Tibial artery (tissue), 4 donors: ENCODE measurements at regions not wholly inside any gene's neighbourhood (a gene's known extent, or its start where the extent isn't known, plus 50 kb on each side); places are given as distances from the start of the nearest gene placed in this dataset.

ENCODE experiments used
- DNase-seq, 2 donors: peaks; one replicate each; pipeline ENCODE4 v3.0.0-alpha.2; 2019
- H3K27ac ChIP-seq, 2 donors: fragments of 200-600 bp; sonication (generic) in 1 of 2; 1 replicate in 1 of 2; 2 replicates in 1 of 2; pipeline ENCODE4 v1.5.1; 2018 to 2019; ENCODE audit warnings: mild to moderate bottlenecking in 1 of 2
- H3K27me3 ChIP-seq, 2 donors: fragments of 200-600 bp; sonication (generic) in 1 of 2; one replicate each; pipeline versions ENCODE4 v1.5.1 to v1.6.0; 2016 to 2019
- H3K36me3 ChIP-seq, 3 donors: fragments of 200-600 bp; sonication (generic) in 2 of 3; one replicate each; pipeline ENCODE4 v1.5.1; 2016 to 2019; ENCODE audit warnings: mild to moderate bottlenecking in 2 of 3
- H3K4me1 ChIP-seq, 4 donors: fragments of 200-600 bp; sonication (generic) in 2 of 4; 1 replicate in 3 of 4; 2 replicates in 1 of 4; pipeline ENCODE4 v1.5.1; 2016 to 2019
- H3K4me3 ChIP-seq, 2 donors: fragments of 200-600 bp; sonication (generic) in 1 of 2; 1 replicate in 1 of 2; 2 replicates in 1 of 2; pipeline ENCODE4 v1.5.1; 2018 to 2019; ENCODE audit warnings: mild to moderate bottlenecking in 2 of 2
- H3K9me3 ChIP-seq, 3 donors: fragments of 200-600 bp; sonication (generic) in 1 of 3; one replicate each; pipeline ENCODE4 v1.5.1; 2016 to 2019
- intact Hi-C: fragments of 100-400 bp; cut with DNase I; formaldehyde crosslinking; loops from one replicate; pipeline ENCODE4 v1.15.0; 2023; ENCODE audit warnings: low total_unique reads
- TF ChIP-seq, protein P1 (sequence below), 2 experiments: fragments of 200-600 bp in 1 of 2; fragments of 450-650 bp in 1 of 2; IDR thresholded peaks; one replicate each; pipeline ENCODE4 v1.5.1; 2017 to 2019; ENCODE audit warnings: antibody characterized with exemption in 2 of 2, mild to moderate bottlenecking in 1 of 2, moderate library complexity in 1 of 2

DNA sequence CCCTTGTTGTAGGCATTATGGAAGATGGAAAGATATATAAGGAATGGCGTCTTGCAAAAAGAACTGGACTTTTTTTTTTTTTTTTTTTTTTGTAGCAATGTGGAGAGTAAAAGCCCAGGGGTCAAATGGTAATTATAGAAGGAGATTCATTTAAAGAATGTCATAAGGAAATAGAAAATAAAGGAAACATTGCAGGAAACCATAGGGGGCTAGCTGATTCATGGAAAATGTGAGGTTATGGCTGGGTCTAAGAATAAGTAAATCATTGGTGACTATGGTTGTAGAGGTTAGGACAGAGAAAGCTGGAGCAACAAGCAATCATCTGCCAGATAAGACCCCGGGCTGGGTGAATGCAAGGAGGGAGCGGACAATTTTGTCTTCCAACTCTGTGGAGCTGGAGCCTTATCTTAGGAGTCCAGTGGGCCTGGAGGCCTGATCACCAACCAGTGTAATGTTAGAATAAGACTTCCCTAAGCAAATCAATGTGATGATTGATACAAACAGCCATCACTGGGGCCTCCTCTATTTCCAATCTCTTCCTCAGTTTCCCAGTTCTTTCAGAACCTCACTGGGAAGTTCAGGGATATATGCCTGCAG, 201.2 kb upstream of the TNP1 start:
- H3K9me3 ChIP-seq = no peaks in the 10 kb centered on the region
- no peaks in the 10 kb centered on the region for H3K36me3 ChIP-seq
- no peaks in the 10 kb centered on the region for H3K27me3 ChIP-seq
- DNase-seq = no peak
- H3K27ac ChIP-seq = no peak overlapping the region
- H3K4me1 ChIP-seq = no peaks in the 10 kb centered on the region
- intact Hi-C loops = no loop called here
- TF ChIP-seq, protein P1, sequence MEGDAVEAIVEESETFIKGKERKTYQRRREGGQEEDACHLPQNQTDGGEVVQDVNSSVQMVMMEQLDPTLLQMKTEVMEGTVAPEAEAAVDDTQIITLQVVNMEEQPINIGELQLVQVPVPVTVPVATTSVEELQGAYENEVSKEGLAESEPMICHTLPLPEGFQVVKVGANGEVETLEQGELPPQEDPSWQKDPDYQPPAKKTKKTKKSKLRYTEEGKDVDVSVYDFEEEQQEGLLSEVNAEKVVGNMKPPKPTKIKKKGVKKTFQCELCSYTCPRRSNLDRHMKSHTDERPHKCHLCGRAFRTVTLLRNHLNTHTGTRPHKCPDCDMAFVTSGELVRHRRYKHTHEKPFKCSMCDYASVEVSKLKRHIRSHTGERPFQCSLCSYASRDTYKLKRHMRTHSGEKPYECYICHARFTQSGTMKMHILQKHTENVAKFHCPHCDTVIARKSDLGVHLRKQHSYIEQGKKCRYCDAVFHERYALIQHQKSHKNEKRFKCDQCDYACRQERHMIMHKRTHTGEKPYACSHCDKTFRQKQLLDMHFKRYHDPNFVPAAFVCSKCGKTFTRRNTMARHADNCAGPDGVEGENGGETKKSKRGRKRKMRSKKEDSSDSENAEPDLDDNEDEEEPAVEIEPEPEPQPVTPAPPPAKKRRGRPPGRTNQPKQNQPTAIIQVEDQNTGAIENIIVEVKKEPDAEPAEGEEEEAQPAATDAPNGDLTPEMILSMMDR (IDR thresholded peaks at IDR 0.05) = no peak
- no peak overlapping the region for H3K4me3 ChIP-seq

DNA sequence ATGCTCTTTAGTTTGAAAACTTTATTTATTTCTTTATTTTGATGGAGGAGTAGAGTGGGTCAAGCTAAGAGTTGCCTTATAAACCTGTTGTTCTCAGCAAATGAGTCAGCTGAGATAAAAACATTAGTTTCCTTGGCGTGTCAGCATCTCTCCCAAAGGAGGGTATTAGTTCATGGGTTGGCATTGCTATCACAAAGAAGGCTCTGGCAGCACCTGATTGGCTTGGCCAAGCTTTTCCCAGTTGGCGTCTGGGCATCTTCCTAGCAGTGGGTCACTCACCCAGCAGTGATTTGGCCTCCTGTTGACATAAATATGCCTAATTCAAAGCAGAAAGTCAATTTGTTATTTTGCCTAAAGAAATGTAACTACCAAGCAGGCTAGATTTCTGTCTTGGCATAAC, 200.7 kb upstream of the TNP1 start:
- intact Hi-C loops = no loop called here
- Histone ChIP-seq H3K9me3 (no peaks in the 10 kb centered on the region), H3K27me3 (no peaks in the 10 kb centered on the region), H3K4me3 (no peak overlapping the region), H3K36me3 (no peaks in the 10 kb centered on the region), H3K4me1 (peaks cover 0 to 3% (median under 1%) of the 10 kb centered on the region in 4 donors), H3K27ac (no peak overlapping the region)
- no peak for DNase-seq
- TF ChIP-seq, protein P1 (IDR thresholded peaks at IDR 0.05) = no peak

GRCh38 chr2:217058791-217059755, 199.2 kb upstream of the TNP1 start:
- intact Hi-C loops = no loop called here
- Histone ChIP-seq H3K4me1 (peaks cover 0 to 17% (median 12%) of the 10 kb centered on the region in 4 donors), H3K4me3 (no peak overlapping the region), H3K27ac (no peak overlapping the region), H3K9me3 (no peaks in the 10 kb centered on the region), H3K36me3 (no peaks in the 10 kb centered on the region), H3K27me3 (no peaks in the 10 kb centered on the region)
- TF ChIP-seq, protein P1 (IDR thresholded peaks at IDR 0.05) = no peak
- no peak for DNase-seq

- TF ChIP-seq, protein P1 (IDR thresholded peaks at IDR 0.05) = no peak
- intact Hi-C loops = no loop called here
- no peak overlapping the region for H3K27ac ChIP-seq
These were observed 197.9 kb upstream of the TNP1 start for GRCh38 chr2:217057773-217058172.

GRCh38 chr2:217055624-217056023, 195.8 kb upstream of the TNP1 start:
- intact Hi-C loops = no loop called here
- no peaks in the 10 kb centered on the region for H3K9me3 ChIP-seq
- peak overlapping the region; percentile 50 for H3K27ac ChIP-seq
- no peaks in the 10 kb centered on the region for H3K27me3 ChIP-seq
- TF ChIP-seq, protein P1 (IDR thresholded peaks at IDR 0.05) = no peak
- no peak overlapping the region for H3K4me3 ChIP-seq
- H3K4me1 ChIP-seq = peaks cover 0 to 50% (median 40%) of the 10 kb centered on the region in 4 donors
- DNase-seq = no peak
- no peaks in the 10 kb centered on the region for H3K36me3 ChIP-seq

More at GRCh38 chr2:217057773-217058172, 197.9 kb upstream of the TNP1 start:
- no peaks in the 10 kb centered on the region for H3K36me3 ChIP-seq
- H3K4me1 ChIP-seq = peaks cover 0 to 29% (median 23%) of the 10 kb centered on the region in 4 donors
- H3K9me3 ChIP-seq = no peaks in the 10 kb centered on the region
- DNase-seq = no peak
- H3K27me3 ChIP-seq = no peaks in the 10 kb centered on the region
- H3K4me3 ChIP-seq = no peak overlapping the region
